Hematopoietic multipotent progenitor cell treated with erythropoietin and hydrocortisone succinate and interleukin-3 and kit ligand, for 8 days (in vitro differentiated cells): ENCODE measurements at regions not wholly inside any gene's neighbourhood (a gene's known extent, or its start where the extent isn't known, plus 50 kb on each side); places are given as distances from the start of the nearest gene placed in this dataset.

Experiments used
- DNase-seq: peaks from one replicate; pipeline ENCODE4 v3.0.0-alpha.2; 2015

DNA sequence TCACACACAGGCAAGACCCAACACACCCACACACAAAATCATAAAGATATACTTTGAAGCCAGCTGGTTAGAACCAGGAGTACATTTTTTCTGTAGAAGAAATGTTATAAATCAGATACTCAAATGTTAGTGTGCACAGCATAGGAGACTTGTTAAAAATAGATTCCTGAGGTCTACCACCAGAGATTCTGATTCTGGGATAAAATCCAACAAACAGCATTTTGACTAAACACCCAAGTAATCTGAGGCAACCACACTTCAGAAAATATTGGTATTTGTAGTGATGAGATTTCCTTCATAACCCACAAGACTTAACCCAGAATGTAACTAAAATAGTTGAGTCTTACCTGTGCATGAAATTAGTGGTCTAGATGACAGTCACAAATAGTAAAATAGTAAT lies 301.8 kb downstream of the HNRNPD start:
- no peak for DNase-seq

GRCh38 chr4:82069883-82070638 lies 303.7 kb downstream of the HNRNPD start:
- no peak for DNase-seq

DNA sequence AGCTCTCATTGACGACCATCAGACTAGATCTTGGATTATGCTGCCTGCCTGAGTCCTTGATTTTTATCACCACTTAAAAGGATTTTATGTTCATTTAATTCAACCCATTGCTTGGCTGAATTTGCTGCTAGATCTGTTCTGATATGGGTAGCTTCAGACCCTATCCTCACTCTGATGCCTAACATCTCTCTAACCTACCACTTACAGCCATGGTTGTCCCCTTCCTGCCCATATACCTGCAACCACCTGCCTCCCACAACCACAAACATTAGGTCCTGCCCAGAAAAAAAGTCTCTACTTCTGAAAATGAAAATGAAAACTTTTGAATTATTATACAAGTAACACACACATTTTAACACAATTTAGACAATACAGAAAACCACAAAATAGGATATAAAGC lies 310.8 kb downstream of the HNRNPD start:
- no peak for DNase-seq

DNA sequence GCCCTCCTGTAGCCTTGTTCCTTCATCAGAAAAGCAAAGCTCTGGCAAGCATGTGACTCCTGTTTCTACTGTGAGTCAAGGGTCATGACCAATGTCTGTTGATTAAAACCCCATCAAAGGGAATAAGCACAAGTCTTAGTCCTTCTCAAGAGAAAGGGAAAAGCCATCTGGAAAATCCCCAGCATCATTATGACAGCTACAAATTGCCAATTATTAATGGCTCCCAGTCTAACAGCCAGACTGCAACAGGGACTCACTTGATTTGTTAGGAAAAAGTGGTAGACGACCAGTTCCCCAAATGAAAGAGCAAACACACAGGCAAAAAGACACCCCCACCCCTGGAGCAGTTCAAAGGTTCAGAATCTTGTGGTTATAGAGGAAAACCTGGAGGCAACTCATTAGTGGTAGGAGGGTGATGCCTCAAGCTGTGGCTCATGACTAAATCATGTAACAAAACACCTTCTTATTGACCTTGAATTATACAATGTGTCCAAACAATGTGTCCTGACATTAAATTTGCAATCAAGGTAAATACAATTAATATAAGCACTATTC lies 315.7 kb downstream of the HNRNPD start:
- DNase-seq, result no peak

GRCh38 chr4:82055156-82055555 lies 318.6 kb downstream of the HNRNPD start:
- no peak for DNase-seq

DNA sequence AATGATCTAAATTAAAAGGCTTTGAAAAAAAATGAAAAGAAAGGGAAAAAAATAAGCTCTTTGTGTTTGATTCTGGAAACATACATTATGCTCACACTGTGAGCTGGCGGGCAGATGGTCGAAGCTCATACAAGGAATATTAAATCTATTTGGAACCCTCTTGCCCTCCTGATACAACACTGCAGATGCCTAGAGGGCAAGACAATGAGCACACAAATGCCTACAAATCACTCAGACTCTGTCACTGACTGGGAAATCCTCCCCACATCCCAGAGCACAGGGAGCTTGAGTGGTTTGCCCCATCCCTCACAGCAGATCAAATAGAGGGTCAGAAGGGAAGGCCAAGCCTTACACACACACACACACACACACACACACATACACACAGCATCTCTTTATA lies 320.4 kb downstream of the HNRNPD start:
- DNase-seq, result no peak

GRCh38 chr4:82050796-82051195 lies 323.0 kb downstream of the HNRNPD start:
- DNase-seq, result no peak

- no peak for DNase-seq
Measured at GRCh38 chr4:82049294-82049693, 324.5 kb downstream of the HNRNPD start.

DNA sequence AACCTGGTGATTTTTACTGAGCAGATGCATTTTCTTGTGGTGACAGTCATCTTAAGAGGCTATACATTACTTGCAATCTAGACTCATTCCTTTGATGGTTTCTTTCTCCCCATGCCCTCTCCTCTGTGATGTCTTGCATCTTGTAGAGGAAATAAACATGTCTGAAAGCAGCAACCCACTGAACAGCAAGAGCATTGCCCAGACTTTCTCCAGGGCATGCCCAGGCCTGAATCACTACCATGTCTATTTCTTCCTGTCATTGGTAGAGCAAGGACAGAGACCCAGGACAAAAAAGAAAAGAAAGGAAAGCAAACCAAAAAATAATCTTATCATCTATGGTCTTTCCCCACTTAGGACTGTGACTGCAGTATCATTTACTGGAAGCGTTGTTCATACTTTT lies 326.1 kb downstream of the HNRNPD start:
- no peak for DNase-seq

DNA sequence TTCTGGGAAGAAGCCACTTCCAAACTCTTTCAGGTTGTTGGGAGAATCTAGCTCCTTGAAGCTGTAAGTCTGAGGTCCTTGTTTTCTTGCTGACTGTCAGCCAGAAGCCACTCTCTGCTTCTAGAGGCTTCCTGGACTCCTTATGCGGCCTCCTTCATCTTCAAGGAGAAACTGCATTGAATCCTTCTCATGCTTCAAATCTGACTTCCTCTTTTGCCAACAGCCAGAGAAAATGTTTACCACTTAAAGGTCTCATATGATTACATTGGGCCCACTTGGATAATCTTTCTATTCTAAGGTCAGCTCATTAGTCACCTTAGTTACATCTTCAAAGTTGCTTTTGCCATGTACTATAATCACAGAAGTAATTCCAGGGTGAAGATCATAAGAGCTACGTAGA lies 327.0 kb downstream of the HNRNPD start:
- DNase-seq, result no peak

GRCh38 chr4:82045267-82045666 lies 328.5 kb downstream of the HNRNPD start:
- no peak for DNase-seq

- no peak for DNase-seq
Measured at GRCh38 chr4:82044141-82044993, 329.4 kb downstream of the HNRNPD start.

DNA sequence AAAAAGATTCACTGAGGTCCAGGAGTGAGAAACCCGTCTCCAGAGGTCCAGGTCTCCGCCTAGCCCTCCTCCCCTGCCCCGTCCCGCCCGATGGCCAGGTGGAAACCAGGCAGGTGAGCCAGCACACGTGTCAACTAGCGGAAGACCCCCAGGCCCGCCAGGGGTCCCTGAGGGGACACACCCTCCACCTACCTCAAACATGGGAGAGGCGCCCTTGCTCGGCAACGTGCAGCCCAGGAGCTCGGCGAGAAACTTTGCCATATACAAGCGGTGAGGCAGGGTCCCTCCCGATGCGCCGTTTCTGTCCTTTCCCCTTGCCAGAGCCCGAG lies 330.0 kb downstream of the HNRNPD start:
- no peak for DNase-seq

- peak; percentile 6 for DNase-seq
Measured at GRCh38 chr4:82043081-82043808, 330.5 kb downstream of the HNRNPD start.

DNA sequence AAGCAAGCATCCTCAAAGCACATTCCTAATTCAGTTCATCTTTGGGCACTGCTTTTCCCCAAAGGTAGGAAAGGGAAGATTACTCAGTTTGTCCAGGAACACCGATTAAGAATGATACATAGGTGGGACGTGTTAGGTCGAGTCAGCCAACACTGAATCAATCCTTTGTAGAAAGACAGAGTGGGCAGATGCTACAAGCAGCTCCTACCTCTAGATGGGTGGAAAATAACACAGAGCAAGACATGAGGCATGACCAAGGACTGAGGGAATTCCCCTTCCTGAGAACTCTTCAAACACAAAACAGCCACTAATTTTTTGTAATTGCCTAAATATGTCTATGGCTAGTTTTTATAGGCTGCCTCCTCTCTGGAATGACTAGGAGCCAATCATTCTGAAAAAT lies 331.7 kb downstream of the HNRNPD start:
- no peak for DNase-seq

DNA sequence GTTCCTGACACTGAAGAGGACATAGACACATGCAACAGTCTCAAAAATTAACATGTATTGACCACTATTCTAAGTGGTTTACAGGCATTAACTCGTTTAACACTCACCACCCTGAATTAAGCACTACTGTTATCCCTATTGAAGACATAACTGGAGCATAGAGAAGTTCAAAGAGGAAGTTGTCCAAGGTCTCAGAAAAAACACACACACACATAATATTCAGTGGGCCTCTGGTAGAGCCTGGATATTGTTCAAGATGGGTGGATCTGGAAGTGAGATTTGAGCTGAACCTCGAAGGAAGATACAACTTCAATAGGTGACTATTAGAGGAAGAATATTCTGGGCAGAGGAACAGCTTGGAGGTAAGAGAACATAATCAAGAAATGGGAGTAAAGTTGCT lies 334.9 kb downstream of the HNRNPD start:
- no peak for DNase-seq

DNA sequence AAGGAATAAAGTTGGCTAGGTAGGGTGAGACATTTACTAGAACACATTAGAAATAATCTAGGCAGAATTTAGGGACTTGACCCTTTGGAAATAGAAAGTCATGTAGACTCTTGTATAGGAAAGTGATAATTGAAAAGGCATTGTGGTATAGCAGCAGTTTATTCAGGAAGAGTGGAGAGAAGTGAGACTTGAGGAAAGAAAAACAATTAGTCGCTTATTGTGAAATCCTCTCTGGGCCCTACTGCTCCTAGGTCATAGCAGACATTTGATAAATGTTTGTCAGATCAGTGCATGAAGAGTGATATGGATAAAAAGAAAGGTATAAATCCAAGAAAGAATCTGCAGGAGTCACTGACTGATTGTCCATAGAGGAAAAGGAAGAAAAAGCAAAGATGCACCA lies 337.6 kb downstream of the HNRNPD start:
- DNase-seq, result no peak

- DNase-seq, result no peak
Measured at GRCh38 chr4:82034878-82035277, 338.9 kb downstream of the HNRNPD start.

GRCh38 chr4:82033862-82034261 lies 339.9 kb downstream of the HNRNPD start:
- no peak for DNase-seq

- no peak for DNase-seq
Measured at GRCh38 chr4:82031376-82031927, 342.3 kb downstream of the HNRNPD start.

DNA sequence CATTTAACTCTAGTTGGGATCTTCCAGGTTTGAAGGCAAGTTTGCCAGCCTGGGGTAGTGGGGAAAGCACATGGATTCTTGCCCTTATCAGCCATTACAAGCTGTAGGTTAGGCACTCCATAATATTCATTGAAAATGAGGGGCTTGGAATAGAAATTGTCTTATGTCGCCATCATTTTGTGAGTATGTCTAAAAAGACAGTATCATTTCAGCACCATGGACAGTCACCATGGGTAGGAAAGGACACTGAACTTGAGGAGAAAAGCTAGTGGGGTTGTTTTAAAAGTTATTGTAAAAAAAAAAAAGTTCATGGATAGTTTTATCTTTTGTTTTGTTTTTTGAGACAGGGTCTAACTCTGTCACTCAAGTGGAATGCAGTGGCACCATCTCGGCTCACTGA lies 356.1 kb downstream of the HNRNPD start:
- DNase-seq, result peak; percentile 47

DNA sequence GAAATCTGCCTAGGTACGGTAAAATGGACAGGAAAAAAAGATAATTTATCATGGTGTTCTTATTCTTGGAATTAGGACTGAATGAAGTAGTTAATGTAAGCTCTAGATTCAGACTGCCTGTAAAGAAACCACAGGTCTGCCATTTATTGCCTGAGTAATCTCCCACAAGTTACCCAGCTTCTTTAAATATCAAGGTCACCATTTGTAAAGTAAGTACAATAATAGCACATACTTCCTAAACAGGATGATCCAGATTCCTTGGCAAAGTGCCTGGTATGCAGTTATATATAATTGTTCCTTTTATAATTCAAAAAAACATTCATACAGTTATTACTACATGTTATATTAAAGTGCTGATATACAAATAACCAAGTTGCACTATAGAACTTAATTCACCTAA lies 368.6 kb downstream of the HNRNPD start:
- no peak for DNase-seq

DNA sequence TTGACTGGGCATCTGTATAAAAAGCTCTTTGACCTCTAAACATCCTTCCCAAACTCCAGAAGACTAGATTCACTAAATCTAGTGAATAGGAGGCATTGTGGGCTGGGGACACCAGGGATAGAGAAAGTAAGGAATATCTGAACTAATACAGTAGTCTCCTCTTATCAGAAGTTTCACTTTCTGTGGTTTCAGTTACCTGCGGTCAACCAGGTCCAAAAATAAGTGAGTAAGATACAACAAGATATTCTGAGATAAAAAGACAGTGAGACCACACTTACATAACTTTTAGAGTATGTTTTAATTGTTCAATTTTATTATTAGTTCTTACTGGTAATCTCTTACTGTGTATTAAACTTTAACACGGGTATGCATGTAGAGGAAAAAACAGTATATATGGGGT lies 376.5 kb downstream of the HNRNPD start:
- DNase-seq, result no peak
